HFFc6 (cell line): ENCODE measurements at regions not wholly inside any gene's neighbourhood (a gene's known extent, or its start where the extent isn't known, plus 50 kb on each side); places are given as distances from the start of the nearest gene placed in this dataset.

Source experiments
- DNase-seq: peaks from one replicate; pipeline ENCODE4 v3.0.0-alpha.2; 2018
- H3K27ac Mint-ChIP-seq: 2 replicates; pipeline ENCODE4 v1.8.0; 2020; ENCODE audit warnings: mild to moderate bottlenecking, mixed read lengths
- H3K27me3 Mint-ChIP-seq: 2 replicates; pipeline ENCODE4 v1.8.0; 2021; ENCODE audit warnings: mild to moderate bottlenecking, moderate library complexity, mixed read lengths; ENCODE audit not compliant: insufficient read depth
- H3K36me3 Mint-ChIP-seq: 2 replicates; pipeline ENCODE4 v1.8.0; 2021; ENCODE audit warnings: low read depth, mixed read lengths
- H3K4me1 Mint-ChIP-seq: 2 replicates; pipeline ENCODE4 v1.8.0; 2020; ENCODE audit warnings: low read depth, mixed read lengths
- H3K4me3 Mint-ChIP-seq: 2 replicates; pipeline ENCODE4 v1.8.0; 2020; ENCODE audit warnings: mild to moderate bottlenecking, moderate library complexity, mixed read lengths
- H3K9me3 Mint-ChIP-seq: 2 replicates; pipeline ENCODE4 v1.8.0; 2020; ENCODE audit warnings: mild to moderate bottlenecking, mixed read lengths
- CTCF ChIP-seq: fragments of 200-600 bp; sonication (generic); IDR thresholded peaks from 2 replicates; pipeline ENCODE4 v1.5.0; 2021; ENCODE audit warnings: antibody characterized with exemption, mild to moderate bottlenecking

GRCh38 chr4:24245491-24245820, 338.9 kb downstream of the DHX15 start:
- TF ChIP-seq CTCF: no peak
- peaks cover 5% of the 10 kb centered on the region; the same call in 1 of the 2 replicates for H3K36me3 Mint-ChIP-seq
- no peak overlapping the region for H3K27ac Mint-ChIP-seq
- no peaks in the 10 kb centered on the region; the same call in 1 of the 2 replicates for H3K27me3 Mint-ChIP-seq
- H3K9me3 Mint-ChIP-seq: peaks cover 33% of the 10 kb centered on the region
- H3K4me1 Mint-ChIP-seq: no peaks in the 10 kb centered on the region
- no peak overlapping the region for H3K4me3 Mint-ChIP-seq
- no peak for DNase-seq

GRCh38 chr4:24244663-24245490, 339.5 kb downstream of the DHX15 start:
- no peak for DNase-seq
- no peak overlapping the region for H3K4me3 Mint-ChIP-seq
- H3K27me3 Mint-ChIP-seq: no peaks in the 10 kb centered on the region
- H3K4me1 Mint-ChIP-seq: no peaks in the 10 kb centered on the region
- peaks cover 5% of the 10 kb centered on the region; the same call in 1 of the 2 replicates for H3K36me3 Mint-ChIP-seq
- no peak for TF ChIP-seq CTCF
- H3K27ac Mint-ChIP-seq: no peak overlapping the region
- peaks cover 33% of the 10 kb centered on the region for H3K9me3 Mint-ChIP-seq

GRCh38 chr4:24243641-24244040, 340.7 kb downstream of the DHX15 start:
- Mint-ChIP-seq H3K27me3 (no peaks in the 10 kb centered on the region), H3K27ac (no peak overlapping the region), H3K4me1 (no peaks in the 10 kb centered on the region), H3K36me3 (peaks cover under 1% of the 10 kb centered on the region; the same call in 1 of the 2 replicates), H3K9me3 (peaks cover 28% of the 10 kb centered on the region), H3K4me3 (no peak overlapping the region)
- DNase-seq: no peak
- TF ChIP-seq CTCF: no peak

- H3K4me1 Mint-ChIP-seq: no peaks in the 10 kb centered on the region
- H3K36me3 Mint-ChIP-seq: no peaks in the 10 kb centered on the region
- no peak for DNase-seq
- TF ChIP-seq CTCF: no peak
- no peaks in the 10 kb centered on the region for H3K27me3 Mint-ChIP-seq
- H3K9me3 Mint-ChIP-seq: peaks cover 16% of the 10 kb centered on the region
- no peak overlapping the region for H3K4me3 Mint-ChIP-seq
- H3K27ac Mint-ChIP-seq: no peak overlapping the region
Measured at GRCh38 chr4:24241511-24241910, 342.8 kb downstream of the DHX15 start.

- DNase-seq: no peak
- Mint-ChIP-seq H3K4me1 (no peaks in the 10 kb centered on the region), H3K27me3 (no peaks in the 10 kb centered on the region), H3K9me3 (peaks cover 16% of the 10 kb centered on the region), H3K4me3 (no peak overlapping the region), H3K27ac (no peak overlapping the region), H3K36me3 (no peaks in the 10 kb centered on the region)
- TF ChIP-seq CTCF: no peak
Measured at GRCh38 chr4:24240655-24241054, 343.7 kb downstream of the DHX15 start.
